GM20000 (cell line): ENCODE measurements at regions not wholly inside any gene's neighbourhood (a gene's known extent, or its start where the extent isn't known, plus 50 kb on each side); places are given as distances from the start of the nearest gene placed in this dataset.

Source experiments
- DNase-seq: peaks from one replicate; pipeline ENCODE4 v3.0.0; 2012; ENCODE audit warnings: low spot score
- TF ChIP-seq, protein P1 (sequence below): IDR thresholded peaks from 2 replicates; pipeline ENCODE4 v1.5.1; 2012; ENCODE audit warnings: mild to moderate bottlenecking, control low read depth; ENCODE audit errors: extremely low read depth, missing control alignments

GRCh38 chr2:122663620-122664019 is 908.2 kb downstream of the TSN start:
- TF ChIP-seq, protein P1, sequence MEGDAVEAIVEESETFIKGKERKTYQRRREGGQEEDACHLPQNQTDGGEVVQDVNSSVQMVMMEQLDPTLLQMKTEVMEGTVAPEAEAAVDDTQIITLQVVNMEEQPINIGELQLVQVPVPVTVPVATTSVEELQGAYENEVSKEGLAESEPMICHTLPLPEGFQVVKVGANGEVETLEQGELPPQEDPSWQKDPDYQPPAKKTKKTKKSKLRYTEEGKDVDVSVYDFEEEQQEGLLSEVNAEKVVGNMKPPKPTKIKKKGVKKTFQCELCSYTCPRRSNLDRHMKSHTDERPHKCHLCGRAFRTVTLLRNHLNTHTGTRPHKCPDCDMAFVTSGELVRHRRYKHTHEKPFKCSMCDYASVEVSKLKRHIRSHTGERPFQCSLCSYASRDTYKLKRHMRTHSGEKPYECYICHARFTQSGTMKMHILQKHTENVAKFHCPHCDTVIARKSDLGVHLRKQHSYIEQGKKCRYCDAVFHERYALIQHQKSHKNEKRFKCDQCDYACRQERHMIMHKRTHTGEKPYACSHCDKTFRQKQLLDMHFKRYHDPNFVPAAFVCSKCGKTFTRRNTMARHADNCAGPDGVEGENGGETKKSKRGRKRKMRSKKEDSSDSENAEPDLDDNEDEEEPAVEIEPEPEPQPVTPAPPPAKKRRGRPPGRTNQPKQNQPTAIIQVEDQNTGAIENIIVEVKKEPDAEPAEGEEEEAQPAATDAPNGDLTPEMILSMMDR = no peak
- no peak for DNase-seq

DNA sequence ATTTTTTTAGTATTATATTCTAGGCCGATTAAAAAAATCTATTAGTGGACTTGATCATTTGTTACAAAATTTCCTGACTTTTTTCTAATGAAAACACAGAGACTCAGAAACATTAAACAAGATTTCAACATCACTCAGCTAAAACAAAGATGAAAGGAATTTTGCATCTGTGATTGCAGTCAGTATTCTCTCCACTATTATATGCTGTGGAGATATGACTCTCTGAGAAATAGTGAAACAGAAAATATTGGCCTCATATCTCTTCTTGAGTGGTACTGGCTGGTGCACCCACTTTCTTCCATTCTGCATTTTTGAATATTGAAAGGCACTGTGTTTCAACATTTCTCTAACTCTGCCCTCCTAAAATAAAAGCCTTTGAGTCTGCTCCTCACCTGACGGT is 914.2 kb downstream of the TSN start:
- no peak for DNase-seq
- TF ChIP-seq, protein P1 = no peak

DNA sequence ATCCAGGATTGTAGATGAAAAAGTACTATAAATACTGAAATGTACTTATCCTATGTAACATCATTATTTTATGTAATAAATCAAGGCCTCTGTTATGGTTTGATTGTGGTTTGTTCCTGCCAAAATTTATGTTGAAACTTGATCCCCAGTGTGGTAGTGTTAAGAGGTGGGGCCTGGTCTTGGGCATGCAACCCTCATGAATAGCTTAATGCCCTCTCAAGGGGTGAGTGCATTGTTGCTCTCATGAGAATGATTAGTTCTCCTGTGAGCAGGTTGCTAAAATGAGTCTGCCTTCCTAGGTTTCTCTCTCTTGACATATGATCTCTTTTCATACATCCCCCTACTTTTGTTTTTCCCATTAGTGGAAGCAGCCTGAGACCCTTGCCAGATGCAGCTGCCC is 915.4 kb downstream of the TSN start:
- DNase-seq = no peak
- TF ChIP-seq, protein P1 = no peak

- TF ChIP-seq, protein P1 = no peak
- no peak for DNase-seq
Observed at GRCh38 chr2:122680662-122681061, 925.2 kb downstream of the TSN start.

GRCh38 chr2:122681626-122682025 is 926.2 kb downstream of the TSN start:
- TF ChIP-seq, protein P1 = no peak
- DNase-seq = peak; percentile 16

DNA sequence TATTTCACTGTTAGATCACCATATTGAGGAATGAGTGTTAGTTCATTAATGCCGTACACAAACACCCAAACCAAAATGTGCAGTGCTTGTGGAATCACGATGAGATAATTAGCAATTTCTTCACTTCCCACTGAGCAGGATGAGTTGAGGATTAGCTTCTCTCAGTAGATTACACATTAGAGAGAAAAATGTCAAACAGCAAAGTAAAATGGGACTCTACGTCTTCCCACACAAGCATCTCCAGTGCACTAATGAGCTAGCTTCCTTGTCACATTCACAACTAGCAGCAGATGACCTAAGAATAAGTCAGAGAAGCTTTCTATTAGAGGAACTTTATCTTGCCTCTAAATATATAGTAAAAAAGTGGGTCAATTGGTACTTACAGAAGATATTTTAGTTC is 926.9 kb downstream of the TSN start:
- no peak for DNase-seq
- TF ChIP-seq, protein P1 = no peak

GRCh38 chr2:122683018-122683417 is 927.6 kb downstream of the TSN start:
- TF ChIP-seq, protein P1 = no peak
- DNase-seq = no peak
